ENCODE measurements at regions not wholly inside any gene's neighbourhood (a gene's known extent, or its start where the extent isn't known, plus 50 kb on each side); places are given as distances from the start of the nearest gene placed in this dataset.

DNA sequence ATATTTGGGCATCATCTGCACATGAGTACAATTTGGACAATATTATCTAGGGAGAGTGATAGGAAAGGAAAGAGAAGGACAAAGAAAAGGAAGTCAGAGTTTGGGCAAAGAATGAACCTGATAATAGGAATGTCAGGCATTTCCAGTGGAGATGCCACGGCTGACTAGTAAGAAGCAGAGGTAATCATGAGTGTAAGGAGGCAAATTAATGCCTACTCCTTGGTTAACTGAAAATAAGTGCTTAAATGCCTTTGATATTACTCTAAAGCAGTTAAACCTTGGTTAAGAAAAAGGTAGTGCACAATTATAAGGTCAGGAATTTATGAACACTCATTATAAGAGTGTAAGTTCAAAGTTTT is 99.2 kb upstream of the DDIT4L start:
- POLR2A ChIA-PET, result no interaction called here
- Histone ChIP-seq H3K27me3 (ENCODE audit: control insufficient read depth, insufficient read depth, low read length) (no peaks in the 10 kb centered on the region), H3K36me3 (ENCODE audit: control insufficient read depth, insufficient read depth, low read length) (no peaks in the 10 kb centered on the region), H3K4me3 (ENCODE audit: low read depth, low read length) (no peak overlapping the region)
- no peak for DNase-seq (ENCODE audit: low read depth)
- TF ChIP-seq, protein P1, sequence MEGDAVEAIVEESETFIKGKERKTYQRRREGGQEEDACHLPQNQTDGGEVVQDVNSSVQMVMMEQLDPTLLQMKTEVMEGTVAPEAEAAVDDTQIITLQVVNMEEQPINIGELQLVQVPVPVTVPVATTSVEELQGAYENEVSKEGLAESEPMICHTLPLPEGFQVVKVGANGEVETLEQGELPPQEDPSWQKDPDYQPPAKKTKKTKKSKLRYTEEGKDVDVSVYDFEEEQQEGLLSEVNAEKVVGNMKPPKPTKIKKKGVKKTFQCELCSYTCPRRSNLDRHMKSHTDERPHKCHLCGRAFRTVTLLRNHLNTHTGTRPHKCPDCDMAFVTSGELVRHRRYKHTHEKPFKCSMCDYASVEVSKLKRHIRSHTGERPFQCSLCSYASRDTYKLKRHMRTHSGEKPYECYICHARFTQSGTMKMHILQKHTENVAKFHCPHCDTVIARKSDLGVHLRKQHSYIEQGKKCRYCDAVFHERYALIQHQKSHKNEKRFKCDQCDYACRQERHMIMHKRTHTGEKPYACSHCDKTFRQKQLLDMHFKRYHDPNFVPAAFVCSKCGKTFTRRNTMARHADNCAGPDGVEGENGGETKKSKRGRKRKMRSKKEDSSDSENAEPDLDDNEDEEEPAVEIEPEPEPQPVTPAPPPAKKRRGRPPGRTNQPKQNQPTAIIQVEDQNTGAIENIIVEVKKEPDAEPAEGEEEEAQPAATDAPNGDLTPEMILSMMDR (IDR thresholded peaks at IDR 0.05; ENCODE audit: insufficient read depth, low read depth, low read length), result no peak
- CTCF ChIA-PET, result interaction anchor here (1.3 kb wide), 1 partner anchor 197 kb away, joined by 3 read pairs; no protein-coding TSS in a partner anchor

DNA sequence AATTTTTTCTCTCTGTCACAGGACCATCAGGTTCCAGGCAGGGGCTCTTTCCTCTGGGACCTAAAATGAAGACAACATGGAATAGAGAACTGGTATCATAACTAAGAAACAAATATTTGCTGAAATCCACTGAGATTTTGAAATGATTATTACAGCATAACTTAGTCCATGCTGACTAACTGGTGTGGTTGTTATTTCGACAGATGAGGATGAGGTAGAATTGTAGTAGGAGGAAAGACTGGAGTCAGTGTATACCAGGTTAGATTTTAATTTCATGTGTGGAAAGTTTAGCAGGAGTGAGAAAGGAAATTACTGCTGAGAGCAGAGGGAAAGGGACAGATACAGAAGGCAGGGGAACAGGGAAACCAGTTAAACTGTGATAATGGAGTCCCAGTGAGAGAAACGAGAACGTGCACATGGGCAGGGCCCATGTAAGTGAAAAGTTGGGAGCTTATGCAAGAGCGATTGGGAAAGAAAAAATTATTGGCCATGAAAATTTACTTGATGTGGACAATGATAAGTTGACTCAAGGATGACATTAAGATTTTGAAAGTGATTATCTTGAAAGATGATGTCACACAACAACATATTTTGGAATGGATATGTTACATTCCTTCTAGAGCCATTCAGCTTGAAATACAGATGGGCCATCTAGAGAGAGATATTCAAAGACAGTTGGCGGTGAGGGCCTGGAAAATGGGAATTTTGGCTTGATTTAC is 98.7 kb upstream of the DDIT4L start:
- Histone ChIP-seq H3K36me3 (ENCODE audit: control insufficient read depth, insufficient read depth, low read length) (no peaks in the 10 kb centered on the region), H3K27me3 (ENCODE audit: control insufficient read depth, insufficient read depth, low read length) (no peaks in the 10 kb centered on the region), H3K4me3 (ENCODE audit: low read depth, low read length) (no peak overlapping the region)
- ChIA-PET POLR2A (no interaction called here), CTCF (interaction anchor here (1.3 kb wide), 1 partner anchor 196 kb away, joined by 3 read pairs; no protein-coding TSS in a partner anchor)
- TF ChIP-seq, protein P1 (IDR thresholded peaks at IDR 0.05; ENCODE audit: insufficient read depth, low read depth, low read length), result no peak
- no peak for DNase-seq (ENCODE audit: low read depth)

DNA sequence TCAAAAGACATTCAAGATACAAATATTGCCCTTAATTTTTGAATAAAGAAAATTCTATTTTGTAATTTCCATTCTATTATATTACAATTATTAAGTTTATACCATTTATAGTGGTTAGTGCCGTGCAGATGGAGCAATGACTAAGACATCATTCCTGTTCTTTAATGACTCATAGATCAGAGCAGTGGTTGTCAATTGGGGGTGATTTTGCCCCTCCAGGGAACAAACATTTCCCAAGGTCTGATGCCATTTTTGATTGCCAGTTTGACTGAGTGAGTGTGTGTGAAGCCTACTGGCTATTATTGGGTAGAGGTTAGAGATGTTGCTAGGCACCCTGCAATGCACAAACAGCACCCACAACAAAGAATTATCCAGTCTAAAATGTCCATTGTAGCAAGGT is 97.9 kb upstream of the DDIT4L start:
- ChIA-PET POLR2A (no interaction called here), CTCF (interaction anchor here (1.3 kb wide), 1 partner anchor 195 kb away, joined by 3 read pairs; no protein-coding TSS in a partner anchor)
- no peaks in the 10 kb centered on the region for H3K27me3 ChIP-seq (ENCODE audit: control insufficient read depth, insufficient read depth, low read length)
- no peak for DNase-seq (ENCODE audit: low read depth)
- TF ChIP-seq, protein P1 (IDR thresholded peaks at IDR 0.05; ENCODE audit: insufficient read depth, low read depth, low read length), result no peak
- no peaks in the 10 kb centered on the region for H3K36me3 ChIP-seq (ENCODE audit: control insufficient read depth, insufficient read depth, low read length)
- no peak overlapping the region for H3K4me3 ChIP-seq (ENCODE audit: low read depth, low read length)

DNA sequence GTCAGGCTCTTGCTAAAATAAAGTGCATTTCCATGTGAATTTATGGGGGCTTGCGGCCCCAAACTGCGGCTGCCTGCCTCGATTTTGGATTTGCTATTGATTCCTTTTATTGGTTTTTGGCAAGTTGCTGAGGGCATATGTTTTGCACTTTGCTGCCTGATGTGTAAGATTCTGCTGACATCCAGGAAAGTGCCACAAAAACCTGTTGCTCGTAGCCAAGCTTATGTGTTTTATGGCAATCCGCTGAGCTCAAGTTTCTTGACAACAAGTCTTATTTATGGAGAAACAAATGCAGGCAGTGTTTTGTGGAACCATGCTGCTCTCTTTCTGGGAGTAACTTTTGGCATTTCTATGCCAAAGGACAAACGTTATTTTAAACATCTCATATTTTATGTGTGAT is 97.3 kb upstream of the DDIT4L start:
- H3K36me3 ChIP-seq (ENCODE audit: control insufficient read depth, insufficient read depth, low read length), result no peaks in the 10 kb centered on the region
- CTCF ChIA-PET, result no interaction called here
- H3K27me3 ChIP-seq (ENCODE audit: control insufficient read depth, insufficient read depth, low read length), result no peaks in the 10 kb centered on the region
- TF ChIP-seq, protein P1 (IDR thresholded peaks at IDR 0.05; ENCODE audit: insufficient read depth, low read depth, low read length), result no peak
- DNase-seq (ENCODE audit: low read depth), result no peak
- POLR2A ChIA-PET, result interaction anchor here (0.6 kb wide), 1 partner anchor 30 kb away, joined by 3 read pairs; no protein-coding TSS in a partner anchor
- H3K4me3 ChIP-seq (ENCODE audit: low read depth, low read length), result no peak overlapping the region

DNA sequence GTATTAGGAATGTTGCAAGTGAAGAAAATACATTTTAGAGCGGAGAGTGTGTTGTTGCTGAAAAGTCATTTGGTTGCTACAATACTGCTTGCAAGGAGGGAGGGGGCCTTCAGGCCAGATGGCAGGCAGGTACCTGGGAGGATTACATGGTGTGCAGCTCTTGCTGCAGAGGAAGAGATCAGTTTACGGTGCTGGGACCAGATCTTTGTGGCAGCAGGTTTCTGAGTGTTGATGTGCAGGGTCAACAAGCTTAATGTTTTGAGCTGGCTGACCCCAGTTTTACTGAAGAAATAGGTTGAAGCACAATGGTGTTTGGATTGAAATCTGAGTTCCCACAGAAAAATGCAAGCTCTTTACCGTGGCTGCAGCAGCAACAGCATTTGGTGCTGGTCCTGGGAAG is 96.4 kb upstream of the DDIT4L start:
- POLR2A ChIA-PET, result no interaction called here
- CTCF ChIA-PET, result interaction anchor here (0.7 kb wide), 1 partner anchor 99 kb away, joined by 5 read pairs; no protein-coding TSS in a partner anchor
- TF ChIP-seq, protein P1 (IDR thresholded peaks at IDR 0.05; ENCODE audit: insufficient read depth, low read depth, low read length), result no peak

More for the DNA sequence above, 96.4 kb upstream of the DDIT4L start:
- no peak for DNase-seq (ENCODE audit: low read depth)
- H3K27me3 ChIP-seq (ENCODE audit: control insufficient read depth, insufficient read depth, low read length), result no peaks in the 10 kb centered on the region
- no peaks in the 10 kb centered on the region for H3K36me3 ChIP-seq (ENCODE audit: control insufficient read depth, insufficient read depth, low read length)
- H3K4me3 ChIP-seq (ENCODE audit: low read depth, low read length), result no peak overlapping the region
